ENCODE measurements at regions not wholly inside any gene's neighbourhood (a gene's known extent, or its start where the extent isn't known, plus 50 kb on each side); places are given as distances from the start of the nearest gene placed in this dataset.

DNA sequence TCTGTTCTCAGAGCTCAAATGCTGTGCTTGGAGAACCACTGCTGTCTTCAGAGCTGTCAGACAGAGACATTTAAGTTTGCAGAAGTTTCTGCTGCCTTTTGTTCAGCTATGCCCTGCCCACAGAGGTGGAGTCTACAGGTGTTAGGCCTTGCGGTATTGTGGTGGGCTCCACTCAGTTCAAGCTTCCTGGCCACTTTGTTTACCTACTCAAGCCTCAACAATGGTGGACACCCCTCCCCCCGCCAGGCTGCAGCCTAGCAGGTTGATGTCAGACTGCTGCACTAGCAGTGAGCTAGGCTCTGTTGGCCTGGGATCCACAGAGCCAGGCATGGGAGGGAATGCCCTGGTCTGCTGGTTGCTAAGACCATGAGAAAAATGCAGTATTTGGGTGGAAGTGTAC lies 323.8 kb downstream of the BCAT1 start:
- TF ChIP-seq BHLHE40 (IDR thresholded peaks at IDR 0.05; ENCODE audit: borderline replicate concordance) (no peak), CTBP1 (IDR thresholded peaks at IDR 0.05; ENCODE audit: borderline replicate concordance) (no peak), ELF4 (IDR thresholded peaks at IDR 0.05) (no peak)
- TF ChIP-seq, protein P1, sequence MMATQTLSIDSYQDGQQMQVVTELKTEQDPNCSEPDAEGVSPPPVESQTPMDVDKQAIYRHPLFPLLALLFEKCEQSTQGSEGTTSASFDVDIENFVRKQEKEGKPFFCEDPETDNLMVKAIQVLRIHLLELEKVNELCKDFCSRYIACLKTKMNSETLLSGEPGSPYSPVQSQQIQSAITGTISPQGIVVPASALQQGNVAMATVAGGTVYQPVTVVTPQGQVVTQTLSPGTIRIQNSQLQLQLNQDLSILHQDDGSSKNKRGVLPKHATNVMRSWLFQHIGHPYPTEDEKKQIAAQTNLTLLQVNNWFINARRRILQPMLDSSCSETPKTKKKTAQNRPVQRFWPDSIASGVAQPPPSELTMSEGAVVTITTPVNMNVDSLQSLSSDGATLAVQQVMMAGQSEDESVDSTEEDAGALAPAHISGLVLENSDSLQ (IDR thresholded peaks at IDR 0.05), result no peak
